Right atrium auricular region (tissue), 2 donors: ENCODE measurements at regions not wholly inside any gene's neighbourhood (a gene's known extent, or its start where the extent isn't known, plus 50 kb on each side); places are given as distances from the start of the nearest gene placed in this dataset.
A peak's percentile ranks its signal among the peaks of the same experiment; 100 is the strongest.

ENCODE experiments used
- DNase-seq: peaks from one replicate; pipeline ENCODE4 v3.0.0-alpha.2; 2019; ENCODE audit warnings: low spot score
- H3K27ac ChIP-seq, 2 donors: fragments of 200-600 bp; sonication (generic); 1 replicate in 1 of 2; 2 replicates in 1 of 2; pipeline ENCODE4 v1.5.1; 2016 to 2019
- H3K27me3 ChIP-seq, 2 donors: fragments of 200-600 bp; sonication (generic); one replicate each; pipeline versions ENCODE4 v1.5.1 to v1.6.0; 2017 to 2019
- H3K36me3 ChIP-seq: fragments of 200-600 bp; sonication (generic); one replicate; pipeline ENCODE4 v1.5.1; 2016
- H3K4me1 ChIP-seq, 2 donors: fragments of 200-600 bp; sonication (generic); one replicate each; pipeline versions ENCODE4 v1.5.1 to v1.6.0; 2017 to 2019
- H3K4me3 ChIP-seq, 2 donors: fragments of 200-600 bp; sonication (generic); 1 replicate in 1 of 2; 2 replicates in 1 of 2; pipeline ENCODE4 v1.5.1; 2017 to 2019; ENCODE audit warnings: mild to moderate bottlenecking in 1 of 2, moderate library complexity in 1 of 2
- H3K9me3 ChIP-seq, 2 donors: fragments of 200-600 bp; sonication (generic); one replicate each; pipeline ENCODE4 v1.5.1; 2019
- CTCF ChIP-seq, 2 donors: fragments of 200-600 bp; sonication (generic); IDR thresholded peaks; one replicate each; pipeline ENCODE4 v1.5.1; 2019; ENCODE audit warnings: antibody characterized with exemption in 2 of 2

DNA sequence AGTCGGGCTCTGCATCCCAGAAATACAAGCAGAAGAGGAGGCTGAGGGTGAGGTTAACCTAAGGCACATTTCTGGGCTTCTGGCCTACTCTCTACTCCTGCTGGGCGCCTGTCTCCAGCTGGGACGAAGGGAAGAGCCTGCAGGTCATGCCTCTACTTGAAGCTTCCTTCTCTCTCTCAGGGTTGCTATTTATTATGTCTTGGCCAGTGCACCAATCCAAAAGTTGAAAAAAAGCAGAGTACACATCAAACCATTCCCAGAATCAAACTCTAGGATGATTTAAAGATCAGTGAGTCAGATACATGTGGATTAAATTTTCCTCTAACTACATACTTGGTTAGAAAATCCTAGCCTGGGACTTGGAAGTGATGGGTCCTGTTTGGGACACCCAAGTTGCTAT lies 60.2 kb upstream of the CDON start:
- Histone ChIP-seq H3K4me3 (no peak overlapping the region), H3K27me3 (no peaks in the 10 kb centered on the region), H3K27ac (no peak overlapping the region), H3K4me1 (peaks cover 0 to 5% of the 10 kb centered on the region in 2 donors), H3K36me3 (no peaks in the 10 kb centered on the region), H3K9me3 (no peaks in the 10 kb centered on the region)
- no peak for TF ChIP-seq CTCF (IDR thresholded peaks at IDR 0.05)
- no peak for DNase-seq

DNA sequence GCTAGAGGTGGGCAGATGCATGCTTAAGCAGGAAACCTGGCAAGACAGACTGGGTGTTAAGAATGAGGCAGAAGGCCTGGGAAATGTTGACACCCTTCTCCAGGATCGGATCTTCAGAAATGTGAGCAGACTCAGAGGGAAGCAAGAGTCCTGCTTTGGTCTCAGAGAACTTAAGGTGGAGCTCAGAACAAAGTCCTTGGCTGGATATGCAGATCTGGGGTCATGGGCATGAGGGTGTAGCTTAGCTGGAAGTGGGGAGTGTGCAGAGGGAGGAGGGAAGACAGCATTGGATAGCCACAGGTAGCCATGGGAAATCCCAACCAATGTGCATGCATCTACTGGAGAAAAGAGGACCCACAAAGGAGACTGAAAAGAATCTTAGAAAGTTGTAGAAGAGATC lies 58.6 kb upstream of the CDON start:
- Histone ChIP-seq H3K36me3 (no peaks in the 10 kb centered on the region), H3K4me1 (peaks cover 0 to 7% of the 10 kb centered on the region in 2 donors), H3K27ac (no peak overlapping the region), H3K4me3 (no peak overlapping the region), H3K9me3 (no peaks in the 10 kb centered on the region), H3K27me3 (no peaks in the 10 kb centered on the region)
- DNase-seq: no peak
- no peak for TF ChIP-seq CTCF (IDR thresholded peaks at IDR 0.05)

- no peak for TF ChIP-seq CTCF (IDR thresholded peaks at IDR 0.05)
- H3K4me1 ChIP-seq: peaks cover 0 to 32% of the 10 kb centered on the region in 2 donors
- DNase-seq: no peak
- no peak overlapping the region for H3K4me3 ChIP-seq
- H3K9me3 ChIP-seq: no peaks in the 10 kb centered on the region
- no peaks in the 10 kb centered on the region for H3K36me3 ChIP-seq
- H3K27me3 ChIP-seq: no peaks in the 10 kb centered on the region
- H3K27ac ChIP-seq: no peak overlapping the region
Measured at GRCh38 chr11:126118806-126119205, 56.1 kb upstream of the CDON start.

GRCh38 chr11:126115816-126116331 lies 53.2 kb upstream of the CDON start:
- no peak for TF ChIP-seq CTCF (IDR thresholded peaks at IDR 0.05)
- DNase-seq: peak; percentile 88
- Histone ChIP-seq H3K4me3 (no peak overlapping the region), H3K27ac (peak overlapping the region; percentile 85 to 92), H3K36me3 (no peaks in the 10 kb centered on the region), H3K4me1 (peaks cover 0 to 61% of the 10 kb centered on the region in 2 donors), H3K9me3 (no peaks in the 10 kb centered on the region), H3K27me3 (no peaks in the 10 kb centered on the region)

- H3K4me1 ChIP-seq: peaks cover 0 to 69% of the 10 kb centered on the region in 2 donors
Measured at GRCh38 chr11:126115127-126115495, 52.4 kb upstream of the CDON start.

More at GRCh38 chr11:126115127-126115495, 52.4 kb upstream of the CDON start:
- Histone ChIP-seq H3K27me3 (no peaks in the 10 kb centered on the region), H3K36me3 (no peaks in the 10 kb centered on the region), H3K9me3 (no peaks in the 10 kb centered on the region), H3K27ac (peak overlapping the region; percentile 85 to 92), H3K4me3 (no peak overlapping the region)
- no peak for DNase-seq
- TF ChIP-seq CTCF (IDR thresholded peaks at IDR 0.05): no peak
